ENCODE measurements at regions not wholly inside any gene's neighbourhood (a gene's known extent, or its start where the extent isn't known, plus 50 kb on each side); places are given as distances from the start of the nearest gene placed in this dataset.

- TF ChIP-seq, protein P1, sequence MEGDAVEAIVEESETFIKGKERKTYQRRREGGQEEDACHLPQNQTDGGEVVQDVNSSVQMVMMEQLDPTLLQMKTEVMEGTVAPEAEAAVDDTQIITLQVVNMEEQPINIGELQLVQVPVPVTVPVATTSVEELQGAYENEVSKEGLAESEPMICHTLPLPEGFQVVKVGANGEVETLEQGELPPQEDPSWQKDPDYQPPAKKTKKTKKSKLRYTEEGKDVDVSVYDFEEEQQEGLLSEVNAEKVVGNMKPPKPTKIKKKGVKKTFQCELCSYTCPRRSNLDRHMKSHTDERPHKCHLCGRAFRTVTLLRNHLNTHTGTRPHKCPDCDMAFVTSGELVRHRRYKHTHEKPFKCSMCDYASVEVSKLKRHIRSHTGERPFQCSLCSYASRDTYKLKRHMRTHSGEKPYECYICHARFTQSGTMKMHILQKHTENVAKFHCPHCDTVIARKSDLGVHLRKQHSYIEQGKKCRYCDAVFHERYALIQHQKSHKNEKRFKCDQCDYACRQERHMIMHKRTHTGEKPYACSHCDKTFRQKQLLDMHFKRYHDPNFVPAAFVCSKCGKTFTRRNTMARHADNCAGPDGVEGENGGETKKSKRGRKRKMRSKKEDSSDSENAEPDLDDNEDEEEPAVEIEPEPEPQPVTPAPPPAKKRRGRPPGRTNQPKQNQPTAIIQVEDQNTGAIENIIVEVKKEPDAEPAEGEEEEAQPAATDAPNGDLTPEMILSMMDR (IDR thresholded peaks at IDR 0.05), result no peak
- TF ChIP-seq POLR2A (IDR thresholded peaks at IDR 0.05), result no peak
- Histone ChIP-seq H3K4me1 (no peaks in the 10 kb centered on the region), H3K27ac (no peak overlapping the region), H3K4me3 (no peak overlapping the region), H3K27me3 (no peaks in the 10 kb centered on the region), H3K9me3 (no peaks in the 10 kb centered on the region), H3K36me3 (no peaks in the 10 kb centered on the region)
- no peak for DNase-seq
Measured at GRCh38 chr7:26482927-26483326, 191.3 kb downstream of the SNX10 start.

DNA sequence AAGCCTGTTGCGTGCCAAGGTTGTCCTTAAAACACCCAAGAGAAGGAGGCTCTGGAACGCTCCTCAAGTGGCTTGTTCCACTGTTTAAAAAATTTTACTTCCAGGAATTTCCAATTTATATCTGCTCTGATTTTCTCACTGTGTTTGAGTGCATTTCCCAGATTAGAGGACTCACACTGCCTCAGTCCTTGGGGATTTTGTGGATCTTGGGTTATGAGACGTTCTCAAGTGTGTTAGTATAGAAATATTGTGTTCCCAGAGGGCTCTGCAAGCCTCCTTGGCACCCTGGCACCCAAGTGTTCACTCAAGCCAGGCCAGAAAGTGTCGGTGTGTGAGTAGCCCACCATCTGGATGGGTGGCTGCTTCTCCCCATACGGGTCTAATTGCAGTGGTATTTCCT is 192.2 kb downstream of the SNX10 start:
- Histone ChIP-seq H3K4me1 (no peaks in the 10 kb centered on the region), H3K36me3 (no peaks in the 10 kb centered on the region), H3K9me3 (no peaks in the 10 kb centered on the region), H3K4me3 (no peak overlapping the region), H3K27me3 (no peaks in the 10 kb centered on the region), H3K27ac (no peak overlapping the region)
- TF ChIP-seq POLR2A (IDR thresholded peaks at IDR 0.05), result no peak
- TF ChIP-seq, protein P1 (IDR thresholded peaks at IDR 0.05), result no peak
- DNase-seq, result no peak

- TF ChIP-seq, protein P1 (IDR thresholded peaks at IDR 0.05), result no peak
- TF ChIP-seq POLR2A (IDR thresholded peaks at IDR 0.05), result no peak
- DNase-seq, result no peak
Measured at GRCh38 chr7:26485367-26485934, 193.8 kb downstream of the SNX10 start.

GRCh38 chr7:26486153-26486552 is 194.5 kb downstream of the SNX10 start:
- H3K4me1 ChIP-seq, result no peaks in the 10 kb centered on the region
- H3K36me3 ChIP-seq, result no peaks in the 10 kb centered on the region
- no peaks in the 10 kb centered on the region for H3K27me3 ChIP-seq
- H3K9me3 ChIP-seq, result no peaks in the 10 kb centered on the region
- TF ChIP-seq POLR2A (IDR thresholded peaks at IDR 0.05), result no peak
- no peak overlapping the region for H3K4me3 ChIP-seq
- H3K27ac ChIP-seq, result no peak overlapping the region
- DNase-seq, result no peak

More at GRCh38 chr7:26485367-26485934, 193.8 kb downstream of the SNX10 start:
- H3K4me1 ChIP-seq, result no peaks in the 10 kb centered on the region
- H3K27ac ChIP-seq, result no peak overlapping the region
- no peak overlapping the region for H3K4me3 ChIP-seq
- no peaks in the 10 kb centered on the region for H3K27me3 ChIP-seq
- H3K9me3 ChIP-seq, result no peaks in the 10 kb centered on the region
- no peaks in the 10 kb centered on the region for H3K36me3 ChIP-seq

DNA sequence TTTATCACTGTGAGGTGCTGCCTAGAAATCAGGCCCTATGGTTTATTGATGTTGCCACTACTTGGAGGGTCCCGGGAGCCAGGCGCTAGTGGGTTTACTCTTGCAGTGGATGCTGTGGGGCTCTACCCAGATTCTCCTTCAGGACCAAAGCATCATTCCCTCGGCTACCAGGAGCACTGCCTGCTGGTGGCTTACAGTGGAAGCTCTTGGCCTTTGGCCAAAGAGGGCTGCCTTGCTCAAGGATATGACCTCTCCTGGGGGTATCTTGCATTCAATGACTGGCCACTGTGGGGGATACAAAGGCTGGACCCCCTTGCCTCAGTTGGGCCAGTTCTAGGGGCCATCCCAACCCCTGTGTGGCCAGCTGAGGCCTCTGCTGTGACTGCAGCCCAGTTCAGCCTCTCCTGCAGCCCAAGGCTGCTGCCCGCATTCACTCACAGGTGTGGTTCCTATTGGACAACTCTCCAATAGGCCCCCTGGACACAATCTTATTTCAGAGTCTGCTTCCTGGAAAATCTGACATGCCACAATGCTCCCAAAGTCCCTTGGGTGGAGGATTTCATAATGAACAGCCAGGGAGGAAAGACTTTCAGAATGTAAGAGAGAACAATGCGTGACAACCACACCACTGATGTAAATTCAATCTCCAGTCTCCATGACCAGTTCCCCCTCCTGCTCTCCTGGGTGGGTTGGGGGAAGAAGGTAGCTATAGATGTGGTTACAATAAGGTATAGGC is 196.3 kb downstream of the SNX10 start:
- no peak overlapping the region for H3K4me3 ChIP-seq
- no peak for TF ChIP-seq POLR2A (IDR thresholded peaks at IDR 0.05)
- TF ChIP-seq, protein P1 (IDR thresholded peaks at IDR 0.05), result no peak
- no peaks in the 10 kb centered on the region for H3K27me3 ChIP-seq
- H3K36me3 ChIP-seq, result no peaks in the 10 kb centered on the region
- no peaks in the 10 kb centered on the region for H3K9me3 ChIP-seq
- no peak overlapping the region for H3K27ac ChIP-seq
- H3K4me1 ChIP-seq, result no peaks in the 10 kb centered on the region
- no peak for DNase-seq

GRCh38 chr7:26489391-26489790 is 197.7 kb downstream of the SNX10 start:
- Histone ChIP-seq H3K36me3 (no peaks in the 10 kb centered on the region), H3K4me1 (no peaks in the 10 kb centered on the region), H3K27me3 (no peaks in the 10 kb centered on the region), H3K27ac (no peak overlapping the region), H3K4me3 (no peak overlapping the region), H3K9me3 (no peaks in the 10 kb centered on the region)
- TF ChIP-seq POLR2A (IDR thresholded peaks at IDR 0.05), result no peak
- TF ChIP-seq, protein P1 (IDR thresholded peaks at IDR 0.05), result no peak
- no peak for DNase-seq

Measured in Peyer's patch (tissue), 4 donors.